ENCODE measurements at regions not wholly inside any gene's neighbourhood (a gene's known extent, or its start where the extent isn't known, plus 50 kb on each side); places are given as distances from the start of the nearest gene placed in this dataset.
"Not testable (repeated sequence)": the region's sequence is repeated elsewhere in the genome, so short reads cannot be mapped to it uniquely, and the experiment has no call there.

GRCh38 chr3:88979760-88980159 lies 127.7 kb upstream of the EPHA3 start:
- DNase-seq, result no peak

GRCh38 chr3:88983458-88983857 lies 124.0 kb upstream of the EPHA3 start:
- no peak for DNase-seq

- no peak for DNase-seq
Measured at GRCh38 chr3:88984256-88984655, 123.2 kb upstream of the EPHA3 start.

- no peak for DNase-seq
Measured at GRCh38 chr3:88984832-88985231, 122.6 kb upstream of the EPHA3 start.

- DNase-seq, result no peak
Measured at GRCh38 chr3:88985491-88985890, 121.9 kb upstream of the EPHA3 start.

GRCh38 chr3:88986834-88987233 lies 120.6 kb upstream of the EPHA3 start:
- no peak for DNase-seq

- no peak for DNase-seq
Measured at GRCh38 chr3:88987776-88988175, 119.6 kb upstream of the EPHA3 start.

GRCh38 chr3:88988906-88989305 lies 118.5 kb upstream of the EPHA3 start:
- DNase-seq, result no peak

GRCh38 chr3:88991496-88991895 lies 115.9 kb upstream of the EPHA3 start:
- DNase-seq, result no peak

- no peak for DNase-seq
Measured at GRCh38 chr3:88996691-88997090, 110.7 kb upstream of the EPHA3 start.

- no peak for DNase-seq
Measured at GRCh38 chr3:88997260-88997659, 110.2 kb upstream of the EPHA3 start.

GRCh38 chr3:89000886-89001285 lies 106.5 kb upstream of the EPHA3 start:
- DNase-seq, result no peak

- DNase-seq, result no peak
Measured at GRCh38 chr3:89002191-89002590, 105.2 kb upstream of the EPHA3 start.

- DNase-seq, result no peak
Measured at GRCh38 chr3:89013536-89013935, 93.9 kb upstream of the EPHA3 start.

- DNase-seq, result no peak
Measured at GRCh38 chr3:89017531-89017930, 89.9 kb upstream of the EPHA3 start.

- no peak for DNase-seq
Measured at GRCh38 chr3:89025185-89025584, 82.2 kb upstream of the EPHA3 start.

GRCh38 chr3:89032346-89033013 lies 74.9 kb upstream of the EPHA3 start:
- DNase-seq, result no peak

- not testable (repeated sequence) for DNase-seq
Measured at GRCh38 chr3:89034723-89035122, 72.7 kb upstream of the EPHA3 start.

GRCh38 chr3:89038869-89039268 lies 68.6 kb upstream of the EPHA3 start:
- DNase-seq, result no peak

- no peak for DNase-seq
Measured at GRCh38 chr3:89042236-89042835, 65.1 kb upstream of the EPHA3 start.

GRCh38 chr3:89043406-89043932 lies 64.0 kb upstream of the EPHA3 start:
- no peak for DNase-seq

- no peak for DNase-seq
Measured at GRCh38 chr3:89046661-89047060, 60.8 kb upstream of the EPHA3 start.

GRCh38 chr3:89049119-89049518 lies 58.3 kb upstream of the EPHA3 start:
- DNase-seq, result no peak

- DNase-seq, result no peak
Measured at GRCh38 chr3:89052386-89052785, 55.0 kb upstream of the EPHA3 start.

- DNase-seq, result no peak
Measured at GRCh38 chr3:89057398-89057797, 50.0 kb upstream of the EPHA3 start.
